Body of pancreas (tissue), 4 donors: ENCODE measurements at regions not wholly inside any gene's neighbourhood (a gene's known extent, or its start where the extent isn't known, plus 50 kb on each side); places are given as distances from the start of the nearest gene placed in this dataset.

Source experiments
- POLR2A ChIP-seq, 3 donors: fragments of 450-650 bp; IDR thresholded peaks; one replicate each; pipeline ENCODE4 v1.6.1; 2016; ENCODE audit warnings: antibody characterized with exemption in 3 of 3, mild to moderate bottlenecking in 2 of 3
- TF ChIP-seq, protein P1 (sequence below), 7 experiments: fragments of 450-650 bp in 4 of 7; fragments of 200-600 bp in 3 of 7; sonication (generic) in 3 of 7; IDR thresholded peaks; one replicate each; pipeline ENCODE4 v1.5.1; 2016 to 2019; ENCODE audit warnings: antibody characterized with exemption in 7 of 7

DNA sequence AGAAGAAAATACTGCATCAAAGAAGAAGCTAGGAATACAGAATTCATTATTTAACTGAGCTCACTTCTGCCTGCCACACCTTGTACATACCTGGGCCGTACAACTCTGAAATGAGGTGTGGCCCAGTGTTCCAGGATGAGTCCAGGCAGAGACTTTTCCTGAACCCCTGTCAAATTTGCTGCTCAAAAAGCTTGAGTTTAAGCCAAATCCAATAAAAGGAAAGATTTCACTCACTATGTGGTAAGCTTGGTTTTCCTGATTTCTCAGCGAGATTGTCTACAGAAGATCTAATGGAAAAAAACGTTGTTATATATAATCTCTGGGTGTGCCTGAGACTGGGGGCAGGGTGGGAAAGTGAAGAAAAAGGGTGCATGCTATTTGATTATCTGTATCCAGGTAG lies 72.1 kb upstream of the EGFR start:
- TF ChIP-seq, protein P1, sequence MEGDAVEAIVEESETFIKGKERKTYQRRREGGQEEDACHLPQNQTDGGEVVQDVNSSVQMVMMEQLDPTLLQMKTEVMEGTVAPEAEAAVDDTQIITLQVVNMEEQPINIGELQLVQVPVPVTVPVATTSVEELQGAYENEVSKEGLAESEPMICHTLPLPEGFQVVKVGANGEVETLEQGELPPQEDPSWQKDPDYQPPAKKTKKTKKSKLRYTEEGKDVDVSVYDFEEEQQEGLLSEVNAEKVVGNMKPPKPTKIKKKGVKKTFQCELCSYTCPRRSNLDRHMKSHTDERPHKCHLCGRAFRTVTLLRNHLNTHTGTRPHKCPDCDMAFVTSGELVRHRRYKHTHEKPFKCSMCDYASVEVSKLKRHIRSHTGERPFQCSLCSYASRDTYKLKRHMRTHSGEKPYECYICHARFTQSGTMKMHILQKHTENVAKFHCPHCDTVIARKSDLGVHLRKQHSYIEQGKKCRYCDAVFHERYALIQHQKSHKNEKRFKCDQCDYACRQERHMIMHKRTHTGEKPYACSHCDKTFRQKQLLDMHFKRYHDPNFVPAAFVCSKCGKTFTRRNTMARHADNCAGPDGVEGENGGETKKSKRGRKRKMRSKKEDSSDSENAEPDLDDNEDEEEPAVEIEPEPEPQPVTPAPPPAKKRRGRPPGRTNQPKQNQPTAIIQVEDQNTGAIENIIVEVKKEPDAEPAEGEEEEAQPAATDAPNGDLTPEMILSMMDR (IDR thresholded peaks at IDR 0.05), result no peak
- no peak for TF ChIP-seq POLR2A (IDR thresholded peaks at IDR 0.05)
